DOHH2 (cell line): ENCODE measurements at regions not wholly inside any gene's neighbourhood (a gene's known extent, or its start where the extent isn't known, plus 50 kb on each side); places are given as distances from the start of the nearest gene placed in this dataset.

ENCODE experiments used
- EZH2phosphoT487 ChIP-seq: fragments of 200-600 bp; sonication (generic); IDR thresholded peaks from 2 replicates; pipeline ENCODE4 v1.6.1; 2017; ENCODE audit warnings: borderline replicate concordance, mild to moderate bottlenecking, antibody characterized with exemption, low read length, moderate library complexity, mixed read lengths
- TF ChIP-seq, protein P1 (sequence below): fragments of 200-600 bp; sonication (generic); IDR thresholded peaks from one replicate; pipeline ENCODE4 v1.5.1; 2014; ENCODE audit warnings: antibody characterized with exemption, mild to moderate bottlenecking, low read depth, low read length; ENCODE audit not compliant: poor library complexity, severe bottlenecking

DNA sequence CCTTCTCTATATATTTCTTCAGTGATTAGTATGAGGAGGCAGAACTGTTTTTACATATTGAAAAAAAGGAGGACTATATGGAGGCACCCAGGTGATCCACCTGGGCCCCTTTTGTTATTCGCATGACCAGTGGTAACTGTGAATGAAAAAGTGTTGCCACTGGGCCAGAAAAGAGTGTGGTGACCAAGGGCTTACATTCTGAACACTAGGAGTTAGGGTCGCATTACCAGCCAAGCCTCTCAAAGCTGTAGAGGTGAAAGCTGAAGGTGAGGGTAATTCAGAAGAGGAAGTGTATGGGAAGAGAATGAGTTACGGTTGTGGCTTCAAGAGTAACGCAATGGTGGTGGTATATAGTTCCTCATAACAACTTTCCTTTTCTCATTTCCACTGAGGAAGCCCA, 487.6 kb downstream of the TMEM182 start:
- TF ChIP-seq, protein P1, sequence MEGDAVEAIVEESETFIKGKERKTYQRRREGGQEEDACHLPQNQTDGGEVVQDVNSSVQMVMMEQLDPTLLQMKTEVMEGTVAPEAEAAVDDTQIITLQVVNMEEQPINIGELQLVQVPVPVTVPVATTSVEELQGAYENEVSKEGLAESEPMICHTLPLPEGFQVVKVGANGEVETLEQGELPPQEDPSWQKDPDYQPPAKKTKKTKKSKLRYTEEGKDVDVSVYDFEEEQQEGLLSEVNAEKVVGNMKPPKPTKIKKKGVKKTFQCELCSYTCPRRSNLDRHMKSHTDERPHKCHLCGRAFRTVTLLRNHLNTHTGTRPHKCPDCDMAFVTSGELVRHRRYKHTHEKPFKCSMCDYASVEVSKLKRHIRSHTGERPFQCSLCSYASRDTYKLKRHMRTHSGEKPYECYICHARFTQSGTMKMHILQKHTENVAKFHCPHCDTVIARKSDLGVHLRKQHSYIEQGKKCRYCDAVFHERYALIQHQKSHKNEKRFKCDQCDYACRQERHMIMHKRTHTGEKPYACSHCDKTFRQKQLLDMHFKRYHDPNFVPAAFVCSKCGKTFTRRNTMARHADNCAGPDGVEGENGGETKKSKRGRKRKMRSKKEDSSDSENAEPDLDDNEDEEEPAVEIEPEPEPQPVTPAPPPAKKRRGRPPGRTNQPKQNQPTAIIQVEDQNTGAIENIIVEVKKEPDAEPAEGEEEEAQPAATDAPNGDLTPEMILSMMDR: no peak
- TF ChIP-seq EZH2phosphoT487: no peak
